Stimulated activated naive B cell treated with anti-CD40 and anti-IgM and Interleukin-4, amounts not matched to agents 10 μg/mL and 1 μg/mL and 100 μg/mL, for 72 hours (primary cell): ENCODE measurements at regions not wholly inside any gene's neighbourhood (a gene's known extent, or its start where the extent isn't known, plus 50 kb on each side); places are given as distances from the start of the nearest gene placed in this dataset.

Source experiments
- ATAC-seq, 2 donors: fragments of 150-1000 bp; cut with Tn5 transposase; replicated peaks; 2 replicates each; pipeline ENCODE4 v1.10.0; 2021; ENCODE audit warnings: moderate library complexity in 1 of 2
- DNase-seq: peaks from one replicate; pipeline ENCODE4 v3.0.0; 2021
- H3K27ac Mint-ChIP-seq: one replicate; pipeline ENCODE4 v1.8.0; 2022; ENCODE audit warnings: mild to moderate bottlenecking, mixed read lengths
- H3K27me3 Mint-ChIP-seq, 2 donors: one replicate each; pipeline ENCODE4 v1.8.0; 2022; ENCODE audit warnings: mixed read lengths in 2 of 2
- H3K36me3 Mint-ChIP-seq, 2 donors: one replicate each; pipeline ENCODE4 v1.8.0; 2022; ENCODE audit warnings: mixed read lengths in 2 of 2, mild to moderate bottlenecking in 1 of 2
- H3K4me1 Mint-ChIP-seq, 2 donors: one replicate each; pipeline ENCODE4 v1.8.0; 2022; ENCODE audit warnings: mixed read lengths in 2 of 2, mild to moderate bottlenecking in 1 of 2
- H3K4me3 Mint-ChIP-seq, 2 donors: one replicate each; pipeline ENCODE4 v1.8.0; 2022; ENCODE audit warnings: mild to moderate bottlenecking in 2 of 2, mixed read lengths in 2 of 2, moderate library complexity in 1 of 2
- H3K9me3 Mint-ChIP-seq, 2 donors: one replicate each; pipeline ENCODE4 v1.8.0; 2022; ENCODE audit warnings: mixed read lengths in 2 of 2, mild to moderate bottlenecking in 1 of 2

GRCh38 chr2:71789556-71790204, 336.3 kb downstream of the DYSF start:
- ATAC-seq: no peak
- Mint-ChIP-seq H3K36me3 (no peaks in the 10 kb centered on the region), H3K9me3 (no peaks in the 10 kb centered on the region), H3K27me3 (peaks cover 0 to 4% of the 10 kb centered on the region in 2 donors), H3K27ac (no peak overlapping the region), H3K4me1 (no peaks in the 10 kb centered on the region), H3K4me3 (no peak overlapping the region)
- DNase-seq: no peak

GRCh38 chr2:71788601-71789240, 335.4 kb downstream of the DYSF start:
- no peak for DNase-seq
- ATAC-seq: no peak
- Mint-ChIP-seq H3K9me3 (no peaks in the 10 kb centered on the region), H3K4me1 (no peaks in the 10 kb centered on the region), H3K27ac (no peak overlapping the region), H3K4me3 (no peak overlapping the region), H3K36me3 (no peaks in the 10 kb centered on the region), H3K27me3 (no peaks in the 10 kb centered on the region)

GRCh38 chr2:71788186-71788525, 334.8 kb downstream of the DYSF start:
- Mint-ChIP-seq H3K27ac (no peak overlapping the region), H3K4me3 (no peak overlapping the region), H3K9me3 (no peaks in the 10 kb centered on the region), H3K36me3 (no peaks in the 10 kb centered on the region), H3K27me3 (no peaks in the 10 kb centered on the region), H3K4me1 (no peaks in the 10 kb centered on the region)
- ATAC-seq: no peak
- no peak for DNase-seq

GRCh38 chr2:71787476-71788185, 334.3 kb downstream of the DYSF start:
- ATAC-seq: no peak
- Mint-ChIP-seq H3K4me1 (no peaks in the 10 kb centered on the region), H3K9me3 (no peaks in the 10 kb centered on the region), H3K27ac (no peak overlapping the region), H3K4me3 (no peak overlapping the region), H3K27me3 (no peaks in the 10 kb centered on the region), H3K36me3 (no peaks in the 10 kb centered on the region)
- DNase-seq: no peak

- H3K4me1 Mint-ChIP-seq: no peaks in the 10 kb centered on the region
- DNase-seq: no peak
- H3K4me3 Mint-ChIP-seq: no peak overlapping the region
- H3K27me3 Mint-ChIP-seq: no peaks in the 10 kb centered on the region
- H3K27ac Mint-ChIP-seq: no peak overlapping the region
- H3K9me3 Mint-ChIP-seq: no peaks in the 10 kb centered on the region
- no peak for ATAC-seq
- no peaks in the 10 kb centered on the region for H3K36me3 Mint-ChIP-seq
Observed at GRCh38 chr2:71787108-71787415, 333.7 kb downstream of the DYSF start.

- Mint-ChIP-seq H3K36me3 (no peaks in the 10 kb centered on the region), H3K4me1 (no peaks in the 10 kb centered on the region), H3K4me3 (no peak overlapping the region), H3K9me3 (no peaks in the 10 kb centered on the region), H3K27me3 (no peaks in the 10 kb centered on the region), H3K27ac (no peak overlapping the region)
- ATAC-seq (no peak), DNase-seq (no peak)
Observed at GRCh38 chr2:71786291-71787107, 333.1 kb downstream of the DYSF start.

GRCh38 chr2:71785516-71785981, 332.2 kb downstream of the DYSF start:
- no peaks in the 10 kb centered on the region for H3K27me3 Mint-ChIP-seq
- no peaks in the 10 kb centered on the region for H3K9me3 Mint-ChIP-seq
- no peak for DNase-seq
- no peak for ATAC-seq
- no peak overlapping the region for H3K4me3 Mint-ChIP-seq
- H3K27ac Mint-ChIP-seq: no peak overlapping the region
- H3K4me1 Mint-ChIP-seq: no peaks in the 10 kb centered on the region
- no peaks in the 10 kb centered on the region for H3K36me3 Mint-ChIP-seq

- DNase-seq (no peak), ATAC-seq (no peak)
- Mint-ChIP-seq H3K4me3 (no peak overlapping the region), H3K4me1 (no peaks in the 10 kb centered on the region), H3K27ac (no peak overlapping the region), H3K36me3 (no peaks in the 10 kb centered on the region), H3K9me3 (no peaks in the 10 kb centered on the region), H3K27me3 (no peaks in the 10 kb centered on the region)
Observed at GRCh38 chr2:71784734-71785511, 331.6 kb downstream of the DYSF start.

- H3K4me3 Mint-ChIP-seq: no peak overlapping the region
- H3K9me3 Mint-ChIP-seq: no peaks in the 10 kb centered on the region
- no peaks in the 10 kb centered on the region for H3K4me1 Mint-ChIP-seq
- DNase-seq: no peak
- H3K36me3 Mint-ChIP-seq: no peaks in the 10 kb centered on the region
- H3K27me3 Mint-ChIP-seq: peaks cover 0 to 5% of the 10 kb centered on the region in 2 donors
- no peak for ATAC-seq
- H3K27ac Mint-ChIP-seq: no peak overlapping the region
Observed at GRCh38 chr2:71783815-71784214, 330.5 kb downstream of the DYSF start.

GRCh38 chr2:71783215-71783614, 329.9 kb downstream of the DYSF start:
- no peak for ATAC-seq
- H3K4me1 Mint-ChIP-seq: no peaks in the 10 kb centered on the region
- no peak for DNase-seq
- no peak overlapping the region for H3K27ac Mint-ChIP-seq
- peaks cover 0 to 5% of the 10 kb centered on the region in 2 donors for H3K27me3 Mint-ChIP-seq
- no peaks in the 10 kb centered on the region for H3K36me3 Mint-ChIP-seq
- no peaks in the 10 kb centered on the region for H3K9me3 Mint-ChIP-seq
- H3K4me3 Mint-ChIP-seq: no peak overlapping the region

GRCh38 chr2:71782323-71782722, 329.0 kb downstream of the DYSF start:
- Mint-ChIP-seq H3K36me3 (no peaks in the 10 kb centered on the region), H3K27ac (no peak overlapping the region), H3K27me3 (peaks cover 0 to 5% of the 10 kb centered on the region in 2 donors), H3K4me3 (no peak overlapping the region), H3K9me3 (no peaks in the 10 kb centered on the region), H3K4me1 (no peaks in the 10 kb centered on the region)
- no peak for DNase-seq
- no peak for ATAC-seq

GRCh38 chr2:71781695-71782228, 328.4 kb downstream of the DYSF start:
- no peak for ATAC-seq
- no peak overlapping the region for H3K4me3 Mint-ChIP-seq
- H3K36me3 Mint-ChIP-seq: no peaks in the 10 kb centered on the region
- no peak overlapping the region for H3K27ac Mint-ChIP-seq
- H3K9me3 Mint-ChIP-seq: no peaks in the 10 kb centered on the region
- H3K4me1 Mint-ChIP-seq: no peaks in the 10 kb centered on the region
- DNase-seq: no peak
- H3K27me3 Mint-ChIP-seq: peaks cover 0 to 5% of the 10 kb centered on the region in 2 donors

GRCh38 chr2:71780162-71780561, 326.8 kb downstream of the DYSF start:
- no peaks in the 10 kb centered on the region for H3K9me3 Mint-ChIP-seq
- DNase-seq (no peak), ATAC-seq (no peak)
- H3K4me1 Mint-ChIP-seq: no peaks in the 10 kb centered on the region
- H3K27me3 Mint-ChIP-seq: peaks cover 0 to 5% of the 10 kb centered on the region in 2 donors
- no peak overlapping the region for H3K4me3 Mint-ChIP-seq
- H3K36me3 Mint-ChIP-seq: no peaks in the 10 kb centered on the region
- no peak overlapping the region for H3K27ac Mint-ChIP-seq

GRCh38 chr2:71779774-71780105, 326.4 kb downstream of the DYSF start:
- H3K27me3 Mint-ChIP-seq: peaks cover 0 to 5% of the 10 kb centered on the region in 2 donors
- no peaks in the 10 kb centered on the region for H3K4me1 Mint-ChIP-seq
- DNase-seq: no peak
- no peak overlapping the region for H3K4me3 Mint-ChIP-seq
- H3K9me3 Mint-ChIP-seq: no peaks in the 10 kb centered on the region
- H3K27ac Mint-ChIP-seq: no peak overlapping the region
- ATAC-seq: no peak
- no peaks in the 10 kb centered on the region for H3K36me3 Mint-ChIP-seq
